SK-N-SH (cell line): ENCODE measurements at regions not wholly inside any gene's neighbourhood (a gene's known extent, or its start where the extent isn't known, plus 50 kb on each side); places are given as distances from the start of the nearest gene placed in this dataset.

Source experiments
- CTCF ChIP-seq: fragments of 200-600 bp; sonication (generic); IDR thresholded peaks from 2 replicates; pipeline ENCODE4 v1.6.1; 2017; ENCODE audit warnings: antibody characterized with exemption, mild to moderate bottlenecking, moderate library complexity
- EZH2phosphoT487 ChIP-seq: fragments of 200-600 bp; sonication (generic); IDR thresholded peaks from 2 replicates; pipeline ENCODE4 v1.6.1; 2017; ENCODE audit warnings: low read depth, mixed run types, mild to moderate bottlenecking, antibody characterized with exemption, moderate library complexity, borderline replicate concordance
- MXI1 ChIP-seq: IDR thresholded peaks from 2 replicates; pipeline ENCODE4 v1.6.1; 2012; ENCODE audit warnings: mild to moderate bottlenecking, low read depth, low read length, improper control_type of control experiment
- NFIC ChIP-seq: IDR thresholded peaks from 2 replicates; pipeline ENCODE4 v1.4.0; 2012; ENCODE audit warnings: borderline replicate concordance
- RCOR1 ChIP-seq: fragments of 150-350 bp; IDR thresholded peaks from 2 replicates; pipeline ENCODE4 v1.6.1; 2017; ENCODE audit warnings: antibody characterized with exemption, low read length
- TEAD4 ChIP-seq: IDR thresholded peaks from 2 replicates; pipeline ENCODE4 v1.4.0; 2012; ENCODE audit warnings: mild to moderate bottlenecking, borderline replicate concordance; ENCODE audit not compliant: insufficient read depth

GRCh38 chr16:86225905-86226371 lies 284.4 kb upstream of the FOXF1 start:
- no peak for TF ChIP-seq MXI1
- TF ChIP-seq TEAD4, result no peak
- TF ChIP-seq EZH2phosphoT487, result no peak
- TF ChIP-seq CTCF, result no peak
- no peak for TF ChIP-seq NFIC
- no peak for TF ChIP-seq RCOR1
